OCI-LY1 (cell line): ENCODE measurements at regions not wholly inside any gene's neighbourhood (a gene's known extent, or its start where the extent isn't known, plus 50 kb on each side); places are given as distances from the start of the nearest gene placed in this dataset.

Source experiments
- H2AFZ ChIP-seq: fragments of 200-600 bp; sonication (generic), shearing (Covaris generic); 2 replicates; pipeline ENCODE4 v1.6.0; 2014; ENCODE audit warnings: antibody characterized with exemption, mild to moderate bottlenecking, low read length
- H3F3A ChIP-seq: fragments of 200-600 bp; sonication (generic), shearing (Covaris generic); 2 replicates; pipeline ENCODE4 v1.6.0; 2014; ENCODE audit warnings: mild to moderate bottlenecking, antibody characterized with exemption, low read length, moderate library complexity; ENCODE audit not compliant: insufficient read depth
- H3K27ac ChIP-seq: fragments of 200-600 bp; sonication (generic); 2 replicates; pipeline ENCODE4 v1.5.1; 2014; ENCODE audit warnings: low read length, mixed run types, mild to moderate bottlenecking, low read depth; ENCODE audit not compliant: poor library complexity, severe bottlenecking
- H3K27me3 ChIP-seq: fragments of 200-600 bp; sonication (generic); 2 replicates; pipeline ENCODE4 v1.6.0; 2014; ENCODE audit warnings: antibody characterized with exemption, mild to moderate bottlenecking, low read length, moderate library complexity; ENCODE audit not compliant: insufficient read depth
- H3K36me3 ChIP-seq: fragments of 200-600 bp; sonication (generic); 2 replicates; pipeline ENCODE4 v1.6.1; 2014; ENCODE audit warnings: mild to moderate bottlenecking, antibody characterized with exemption, low read length, moderate library complexity, mixed read lengths; ENCODE audit not compliant: insufficient read depth
- H3K4me1 ChIP-seq: fragments of 200-600 bp; sonication (generic); 2 replicates; pipeline ENCODE4 v1.5.1; 2014; ENCODE audit warnings: mild to moderate bottlenecking, low read length, moderate library complexity; ENCODE audit not compliant: insufficient read depth, severe bottlenecking
- H3K4me2 ChIP-seq: fragments of 200-600 bp; sonication (generic), shearing (Covaris generic); 2 replicates; pipeline ENCODE4 v1.6.1; 2014; ENCODE audit warnings: low read length
- H3K4me3 ChIP-seq: fragments of 200-600 bp; sonication (generic); 2 replicates; pipeline ENCODE4 v1.5.1; 2014; ENCODE audit warnings: low read length, low read depth, mild to moderate bottlenecking, mixed read lengths; ENCODE audit not compliant: poor library complexity, severe bottlenecking
- H3K79me2 ChIP-seq: fragments of 200-600 bp; shearing (Covaris generic); 2 replicates; pipeline ENCODE4 v1.6.1; 2016; ENCODE audit warnings: mixed run types, low read length, mixed read lengths; ENCODE audit not compliant: insufficient read depth
- H3K9ac ChIP-seq: fragments of 200-600 bp; sonication (generic), shearing (Covaris generic); 2 replicates; pipeline ENCODE4 v1.6.1; 2014; ENCODE audit warnings: mild to moderate bottlenecking, low read length, mixed read lengths
- H3K9me2 ChIP-seq: fragments of 200-600 bp; sonication (generic), shearing (Covaris generic); 2 replicates; pipeline ENCODE4 v1.6.1; 2014; ENCODE audit warnings: low read depth, mild to moderate bottlenecking, low read length, mixed read lengths
- H3K9me3 ChIP-seq: fragments of 200-600 bp; shearing (Covaris generic); 2 replicates; pipeline ENCODE4 v1.6.1; 2014; ENCODE audit warnings: low read length, mixed read lengths
- H4K20me1 ChIP-seq: fragments of 200-600 bp; sonication (generic), shearing (Covaris generic); 2 replicates; pipeline ENCODE4 v1.6.0; 2016; ENCODE audit warnings: mild to moderate bottlenecking, low read length; ENCODE audit not compliant: insufficient read depth
- EZH2 ChIP-seq: fragments of 200-600 bp; sonication (generic), shearing (Covaris generic); IDR thresholded peaks from 2 replicates; pipeline ENCODE4 v1.8.0; 2017; ENCODE audit warnings: borderline replicate concordance, mixed run types, mild to moderate bottlenecking, antibody characterized with exemption, low read length, moderate library complexity, mixed read lengths
- TF ChIP-seq, protein P1 (sequence below): fragments of 200-600 bp; sonication (generic), shearing (Covaris generic); IDR thresholded peaks from 2 replicates; pipeline ENCODE4 v1.5.1; 2017; ENCODE audit warnings: mild to moderate bottlenecking, antibody characterized with exemption, low read length, moderate library complexity, mixed read lengths

DNA sequence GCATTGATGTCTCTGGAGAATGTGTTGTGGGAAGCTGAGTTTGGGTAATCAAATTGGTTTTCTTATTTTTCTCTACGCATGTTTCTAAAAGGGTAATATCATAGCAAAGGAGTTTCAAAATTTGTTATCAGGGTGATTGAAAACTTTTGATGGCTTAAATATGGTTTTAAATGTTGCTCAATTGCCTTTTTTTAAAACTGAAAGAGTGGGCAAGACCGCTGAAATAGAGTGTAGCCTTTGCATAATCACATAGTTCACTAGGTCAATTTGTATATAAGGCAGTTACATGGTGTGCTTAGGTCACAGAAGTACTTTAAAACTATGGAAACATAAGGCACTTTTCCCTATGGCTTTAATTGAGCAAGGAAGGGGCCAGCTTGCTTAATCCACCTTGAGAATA, 167.4 kb downstream of the SNAPC1 start:
- H3K27me3 ChIP-seq, result no peaks in the 10 kb centered on the region; the same call in 1 of the 2 replicates
- H3K4me2 ChIP-seq, result no peak overlapping the region
- H3K9ac ChIP-seq, result no peak overlapping the region
- H3K79me2 ChIP-seq, result no peaks in the 10 kb centered on the region
- H3K36me3 ChIP-seq, result no peaks in the 10 kb centered on the region
- no peak overlapping the region for H3K4me3 ChIP-seq
- H3K9me3 ChIP-seq, result no peaks in the 10 kb centered on the region
- TF ChIP-seq, protein P1, sequence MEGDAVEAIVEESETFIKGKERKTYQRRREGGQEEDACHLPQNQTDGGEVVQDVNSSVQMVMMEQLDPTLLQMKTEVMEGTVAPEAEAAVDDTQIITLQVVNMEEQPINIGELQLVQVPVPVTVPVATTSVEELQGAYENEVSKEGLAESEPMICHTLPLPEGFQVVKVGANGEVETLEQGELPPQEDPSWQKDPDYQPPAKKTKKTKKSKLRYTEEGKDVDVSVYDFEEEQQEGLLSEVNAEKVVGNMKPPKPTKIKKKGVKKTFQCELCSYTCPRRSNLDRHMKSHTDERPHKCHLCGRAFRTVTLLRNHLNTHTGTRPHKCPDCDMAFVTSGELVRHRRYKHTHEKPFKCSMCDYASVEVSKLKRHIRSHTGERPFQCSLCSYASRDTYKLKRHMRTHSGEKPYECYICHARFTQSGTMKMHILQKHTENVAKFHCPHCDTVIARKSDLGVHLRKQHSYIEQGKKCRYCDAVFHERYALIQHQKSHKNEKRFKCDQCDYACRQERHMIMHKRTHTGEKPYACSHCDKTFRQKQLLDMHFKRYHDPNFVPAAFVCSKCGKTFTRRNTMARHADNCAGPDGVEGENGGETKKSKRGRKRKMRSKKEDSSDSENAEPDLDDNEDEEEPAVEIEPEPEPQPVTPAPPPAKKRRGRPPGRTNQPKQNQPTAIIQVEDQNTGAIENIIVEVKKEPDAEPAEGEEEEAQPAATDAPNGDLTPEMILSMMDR, result no peak
- no peak for TF ChIP-seq EZH2
- H3K9me2 ChIP-seq, result no peaks in the 10 kb centered on the region
- H2AFZ ChIP-seq, result no peak overlapping the region
- H4K20me1 ChIP-seq, result no peaks in the 10 kb centered on the region
- no peaks in the 10 kb centered on the region for H3F3A ChIP-seq
- no peaks in the 10 kb centered on the region for H3K4me1 ChIP-seq
- H3K27ac ChIP-seq, result no peak overlapping the region

DNA sequence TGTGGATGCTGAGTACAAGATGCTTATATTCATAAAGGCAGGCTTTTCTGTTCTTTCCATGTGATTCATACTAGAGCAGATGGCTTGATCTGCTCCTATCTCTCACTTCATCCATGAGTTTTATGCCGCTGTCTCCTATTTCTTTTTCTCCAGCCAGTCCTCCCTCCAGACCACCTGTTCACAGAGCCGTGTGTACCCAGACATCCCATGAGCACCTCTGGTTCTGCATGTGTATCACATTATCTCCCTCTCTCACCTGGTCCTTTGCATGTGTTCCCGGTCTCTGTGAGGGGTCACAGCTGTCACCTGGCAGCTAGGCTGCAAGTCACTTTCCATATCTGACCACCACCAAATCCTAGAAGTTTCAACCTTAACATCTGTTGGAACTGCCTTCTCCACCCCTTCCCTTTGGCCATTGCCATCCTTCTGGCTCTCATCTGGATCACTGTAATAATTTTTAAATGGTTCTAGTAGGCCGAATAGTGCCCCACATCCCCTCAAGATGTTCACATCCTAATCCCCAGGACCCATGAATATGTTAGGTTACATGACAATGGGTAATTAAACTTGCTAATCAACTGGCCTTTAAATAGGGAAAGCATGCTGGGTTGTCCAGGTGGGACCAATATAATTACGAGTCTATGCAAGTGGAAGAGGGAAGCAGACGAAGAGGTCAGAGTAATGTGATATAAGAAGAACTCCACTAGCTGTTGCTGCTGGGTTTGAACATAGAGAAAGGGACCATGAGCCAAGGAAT, 168.1 kb downstream of the SNAPC1 start:
- Histone ChIP-seq H4K20me1 (no peaks in the 10 kb centered on the region), H3K4me3 (no peak overlapping the region), H3K9me3 (no peaks in the 10 kb centered on the region), H3K27ac (no peak overlapping the region), H2AFZ (no peak overlapping the region), H3K9ac (no peak overlapping the region), H3K27me3 (no peaks in the 10 kb centered on the region; the same call in 1 of the 2 replicates), H3K36me3 (no peaks in the 10 kb centered on the region), H3F3A (no peaks in the 10 kb centered on the region), H3K9me2 (no peaks in the 10 kb centered on the region), H3K79me2 (no peaks in the 10 kb centered on the region), H3K4me1 (no peaks in the 10 kb centered on the region), H3K4me2 (no peak overlapping the region)
- TF ChIP-seq EZH2, result no peak
- TF ChIP-seq, protein P1, result no peak

DNA sequence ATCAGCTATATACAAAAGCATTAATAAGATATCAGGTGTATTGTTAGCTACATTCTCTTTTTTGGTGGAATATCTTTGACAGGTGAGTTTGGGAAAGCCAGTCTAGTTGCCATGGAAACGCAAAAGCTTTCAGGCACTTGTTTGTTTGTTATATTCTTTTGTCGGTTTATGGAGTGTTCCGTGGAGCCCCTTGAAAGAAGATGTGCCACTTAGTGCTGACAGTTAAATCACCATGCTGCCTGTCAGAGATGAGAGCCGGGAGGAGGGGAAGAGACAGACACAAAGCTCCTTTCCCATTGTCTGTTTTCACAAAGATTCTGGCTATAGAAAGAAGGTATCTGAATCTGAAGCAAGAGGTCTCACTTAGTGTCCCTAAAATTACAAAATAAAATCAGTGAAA, 170.8 kb downstream of the SNAPC1 start:
- TF ChIP-seq EZH2, result no peak
- TF ChIP-seq, protein P1, result no peak
- Histone ChIP-seq H3K9me3 (no peaks in the 10 kb centered on the region), H2AFZ (no peak overlapping the region), H3K4me3 (no peak overlapping the region), H3K9me2 (no peaks in the 10 kb centered on the region), H3K36me3 (no peaks in the 10 kb centered on the region), H3K9ac (no peak overlapping the region), H3K27ac (no peak overlapping the region), H3K79me2 (no peaks in the 10 kb centered on the region), H3F3A (no peaks in the 10 kb centered on the region), H3K4me1 (no peaks in the 10 kb centered on the region), H3K4me2 (no peak overlapping the region), H3K27me3 (no peaks in the 10 kb centered on the region; the same call in 1 of the 2 replicates), H4K20me1 (no peaks in the 10 kb centered on the region)
